RPMI8226 (cell line): ENCODE measurements at regions not wholly inside any gene's neighbourhood (a gene's known extent, or its start where the extent isn't known, plus 50 kb on each side); places are given as distances from the start of the nearest gene placed in this dataset.

Source experiments
- DNase-seq: peaks from one replicate; pipeline ENCODE4 v3.0.0-alpha.2; 2015

DNA sequence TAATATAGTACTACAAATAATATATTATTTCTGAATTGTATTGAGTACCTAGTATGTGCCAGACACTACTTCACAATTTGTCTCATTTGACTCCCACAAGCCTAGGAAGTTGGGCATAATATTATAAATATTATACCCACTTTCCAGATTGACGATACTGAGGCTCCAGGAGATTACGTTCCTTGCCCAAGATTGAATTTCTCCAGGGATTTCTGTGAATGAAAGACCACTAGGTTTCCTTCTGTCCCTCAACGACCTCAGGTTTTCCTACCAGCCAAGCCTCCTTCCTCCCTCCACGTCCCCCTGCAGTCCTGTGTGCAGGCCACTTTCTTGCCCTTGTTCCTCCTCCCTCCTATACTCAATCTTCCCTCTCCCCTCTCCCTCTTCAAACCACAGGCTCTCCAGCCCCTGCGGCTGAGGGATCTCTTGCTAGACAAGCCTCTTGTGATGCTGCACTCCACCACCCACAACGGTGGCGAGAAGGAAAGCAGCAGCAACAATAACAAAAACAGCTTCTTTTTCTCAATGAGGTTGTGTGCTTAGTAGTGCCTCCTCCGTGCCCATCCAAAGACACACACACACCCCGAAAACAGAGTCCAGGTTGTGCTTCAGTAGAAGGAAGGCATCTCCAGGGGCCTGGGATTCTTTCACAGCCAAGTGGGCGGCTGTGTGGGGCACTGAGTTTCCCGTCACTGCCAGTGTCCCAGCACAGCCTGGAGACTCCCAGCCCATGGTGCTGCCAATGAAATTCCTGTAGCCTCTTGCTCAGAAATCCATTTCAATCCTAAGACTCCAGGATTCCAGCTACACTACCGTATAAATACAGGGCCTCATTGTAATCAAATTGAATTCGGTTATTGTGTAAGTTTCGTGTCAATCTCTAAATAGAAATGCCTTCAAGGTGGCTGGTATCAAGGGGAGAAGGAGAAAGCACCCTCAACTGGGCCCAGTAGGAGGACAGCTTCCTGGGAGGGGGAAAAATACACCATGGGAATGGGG, 94.4 kb downstream of the NCR2 start:
- no peak for DNase-seq

DNA sequence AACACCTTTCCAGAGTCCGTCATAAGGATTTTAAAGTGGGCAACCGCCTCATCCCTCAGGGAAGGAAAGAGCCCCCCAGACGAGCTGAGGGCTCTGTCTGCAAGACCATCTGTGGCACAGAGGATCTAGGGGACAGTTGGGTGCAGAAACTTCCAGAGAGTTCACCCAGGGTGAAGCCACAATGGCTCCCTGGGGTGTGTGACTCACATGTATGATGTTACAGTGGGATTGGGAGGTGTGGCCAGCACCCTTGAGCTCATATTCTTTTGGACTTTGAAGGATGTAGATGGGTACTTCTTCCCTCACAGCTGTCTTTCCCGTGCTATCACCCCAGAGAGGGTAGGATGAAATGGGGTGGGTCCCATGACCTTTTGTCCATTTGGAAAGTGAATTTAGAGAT, 95.5 kb downstream of the NCR2 start:
- DNase-seq = no peak

DNA sequence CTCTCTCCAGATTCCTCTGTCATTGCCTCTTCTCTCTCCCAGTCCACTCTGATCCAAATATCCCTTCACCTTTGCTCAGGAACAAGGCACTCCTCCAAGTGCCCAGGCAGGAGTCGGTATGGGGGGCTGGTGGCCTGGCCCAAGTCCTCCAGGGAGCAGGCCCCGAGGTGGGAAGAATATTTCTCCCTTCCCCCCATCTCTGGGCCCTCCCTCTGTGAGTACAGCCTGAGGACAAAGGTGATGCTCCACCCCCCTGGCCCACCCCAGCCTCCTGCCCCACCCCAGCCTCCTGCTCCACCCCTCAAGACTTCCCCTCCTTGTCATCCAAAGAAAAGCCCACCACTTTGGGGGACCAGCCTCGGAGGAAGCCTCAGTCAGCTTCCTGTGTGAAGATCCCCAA, 96.9 kb downstream of the NCR2 start:
- no peak for DNase-seq

DNA sequence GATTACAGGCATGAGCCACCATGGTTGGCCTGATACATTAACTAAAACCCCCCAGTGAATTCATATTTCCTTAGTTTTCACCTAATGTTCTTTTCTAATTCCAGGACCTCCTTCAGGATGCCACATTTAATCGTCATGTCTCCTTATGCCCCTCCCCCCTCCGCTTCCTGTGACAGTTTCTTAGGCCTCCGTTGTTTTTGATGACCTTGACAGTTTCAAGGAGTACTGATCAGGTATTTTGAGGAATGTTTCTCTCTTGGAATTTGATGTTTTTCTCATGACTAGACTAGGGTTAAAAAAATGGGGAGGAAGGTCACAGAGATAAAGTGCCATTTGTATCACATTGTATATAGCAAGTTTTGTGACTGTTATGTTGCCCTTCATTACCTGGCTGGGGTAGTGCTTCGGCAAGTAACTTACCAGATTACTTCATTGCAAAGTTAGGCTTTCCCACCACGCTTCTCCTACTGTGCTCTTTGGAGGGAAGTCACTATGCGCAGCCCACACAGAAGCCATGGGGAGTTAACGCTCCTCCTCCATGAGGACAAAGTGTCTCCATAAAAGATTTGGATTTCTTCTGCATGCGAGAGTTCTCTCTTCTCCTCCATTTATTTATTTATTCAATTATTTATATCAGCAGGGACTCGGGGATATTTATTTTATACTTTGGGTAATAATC, 99.5 kb downstream of the NCR2 start:
- no peak for DNase-seq

DNA sequence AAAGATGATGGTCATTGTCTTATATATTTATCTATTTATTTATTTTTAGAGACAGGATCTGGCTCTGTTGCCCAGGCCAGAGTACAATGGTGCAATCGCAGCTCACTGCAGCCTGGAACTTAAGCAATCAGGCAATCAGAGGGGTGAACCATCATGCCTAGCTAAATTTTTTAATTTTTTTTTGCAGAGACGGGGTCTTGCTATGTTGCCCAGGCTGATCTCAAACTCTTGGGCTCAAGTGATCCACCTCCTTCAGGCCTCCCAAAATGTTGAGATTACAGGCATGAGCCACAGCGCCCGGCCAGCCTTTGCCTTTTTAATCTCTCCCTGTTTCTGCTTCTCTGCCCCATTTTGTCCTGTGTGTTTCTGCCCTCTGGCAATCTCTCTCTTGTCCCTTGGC, 102.2 kb downstream of the NCR2 start:
- DNase-seq = no peak

DNA sequence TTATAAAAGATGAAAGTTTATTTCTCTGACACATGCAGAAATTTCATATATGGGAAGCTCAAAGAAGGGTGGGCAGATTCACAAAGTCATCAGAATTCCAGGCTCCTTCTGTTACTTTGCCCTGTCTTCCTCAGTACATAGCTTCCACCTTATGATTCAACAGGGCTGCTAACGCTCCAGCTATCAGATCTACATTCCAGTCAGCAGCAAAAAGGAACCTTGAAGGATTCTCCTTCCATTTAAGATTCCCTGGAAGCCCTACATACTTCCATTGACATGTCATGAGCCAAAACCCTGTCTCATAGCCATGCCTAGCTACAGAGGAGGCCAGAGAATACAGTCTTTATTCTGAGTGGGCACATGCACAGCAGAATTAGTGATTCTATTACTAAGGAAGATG, 103.3 kb downstream of the NCR2 start:
- DNase-seq = no peak

DNA sequence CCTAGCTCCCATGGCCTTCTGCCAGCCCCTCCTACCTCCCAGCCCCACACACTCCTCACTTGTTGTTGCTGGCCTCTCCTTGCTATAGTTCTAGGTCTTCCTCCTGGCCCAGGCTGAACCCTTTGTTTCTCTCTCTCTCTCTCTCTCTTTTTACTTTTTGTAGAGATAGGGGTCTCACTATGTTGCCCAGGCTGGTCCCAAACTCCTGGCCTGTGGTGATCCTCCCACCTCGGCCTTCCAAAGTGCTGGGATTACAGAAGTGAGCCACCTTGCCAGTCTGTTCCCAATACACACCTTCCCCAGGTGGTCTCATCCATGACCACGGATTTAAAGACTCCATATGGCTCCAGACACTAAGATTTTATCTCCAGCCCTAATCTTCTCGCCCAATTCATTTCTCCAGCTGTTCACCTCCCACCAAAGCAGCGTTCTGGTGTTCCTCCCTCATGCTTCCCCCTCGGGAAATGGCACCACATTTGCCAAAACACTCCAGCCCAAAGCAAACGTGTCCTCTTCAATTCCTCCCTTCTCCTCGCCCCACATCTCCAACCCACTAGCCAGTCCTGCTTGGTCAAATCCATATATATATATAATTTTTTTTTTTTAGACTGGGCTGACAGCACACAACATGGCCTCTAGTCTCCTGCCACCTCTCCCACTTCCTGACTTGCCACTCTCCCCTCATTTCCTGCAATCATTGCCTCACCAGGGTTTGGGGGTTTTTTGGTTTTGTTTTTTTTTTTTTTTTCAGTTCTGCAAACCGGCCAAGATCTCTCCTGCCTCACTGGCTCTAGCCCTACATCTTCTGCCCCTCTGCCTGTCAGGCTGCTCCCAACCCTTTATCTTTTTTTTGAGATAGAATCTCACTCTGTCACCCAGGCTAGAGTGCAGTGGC, 104.4 kb downstream of the NCR2 start:
- DNase-seq = no peak

DNA sequence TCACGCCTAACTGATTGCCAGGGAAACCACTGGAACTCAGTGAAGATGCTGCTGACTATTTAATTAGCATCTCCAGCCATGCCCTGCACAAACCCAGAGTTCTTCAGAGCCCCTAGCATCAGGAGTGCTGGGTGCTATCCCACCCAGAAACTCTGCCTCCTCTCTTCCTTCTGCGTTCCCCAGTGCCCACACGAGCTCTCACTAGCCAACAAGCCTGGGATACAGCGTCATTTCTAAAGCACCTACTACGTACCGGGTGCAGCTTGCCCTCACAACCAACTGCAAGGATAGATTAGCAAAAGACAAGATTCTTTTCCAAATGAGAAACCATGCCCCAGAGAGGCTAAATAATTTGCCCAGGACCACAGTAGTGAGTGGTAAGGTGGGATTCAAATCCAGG, 105.2 kb upstream of the FOXP4 start:
- DNase-seq = no peak

DNA sequence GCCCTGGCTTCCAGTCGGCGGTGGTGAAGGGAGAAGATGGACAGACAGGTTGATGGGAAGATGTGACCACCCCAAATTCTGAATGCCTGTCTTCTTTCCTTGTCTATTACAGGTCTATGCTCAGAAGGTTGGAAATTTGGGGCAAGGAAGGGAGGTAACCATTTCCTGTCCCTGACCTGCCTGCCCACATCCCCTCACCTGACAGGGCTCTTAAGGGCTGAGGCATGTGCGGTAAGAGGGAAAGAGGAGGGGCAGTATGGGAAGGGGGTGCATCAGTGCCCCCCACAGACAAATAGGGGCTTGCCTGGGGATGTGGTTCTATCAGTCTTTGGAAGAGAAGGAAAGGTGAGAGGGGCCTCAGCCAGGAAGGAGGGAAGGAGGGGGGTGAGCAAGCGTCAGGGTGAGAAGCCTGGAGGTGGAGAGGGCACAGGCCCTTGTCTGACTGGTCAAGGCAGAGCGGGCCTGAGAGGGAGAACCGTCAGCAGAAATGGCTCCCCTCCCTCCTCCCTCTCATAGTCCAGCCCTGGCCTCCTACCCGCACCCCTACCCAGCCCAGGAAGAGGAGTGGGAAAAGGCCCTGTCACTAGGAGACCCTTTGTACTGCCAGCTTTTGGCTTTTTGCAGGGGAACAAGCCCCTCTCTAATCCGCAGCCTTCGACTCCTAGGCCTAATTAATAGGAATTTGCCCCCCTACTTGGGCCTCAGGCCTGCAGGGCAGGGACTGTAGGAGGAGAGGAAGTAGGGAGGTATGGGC, 104.4 kb upstream of the FOXP4 start:
- no peak for DNase-seq

DNA sequence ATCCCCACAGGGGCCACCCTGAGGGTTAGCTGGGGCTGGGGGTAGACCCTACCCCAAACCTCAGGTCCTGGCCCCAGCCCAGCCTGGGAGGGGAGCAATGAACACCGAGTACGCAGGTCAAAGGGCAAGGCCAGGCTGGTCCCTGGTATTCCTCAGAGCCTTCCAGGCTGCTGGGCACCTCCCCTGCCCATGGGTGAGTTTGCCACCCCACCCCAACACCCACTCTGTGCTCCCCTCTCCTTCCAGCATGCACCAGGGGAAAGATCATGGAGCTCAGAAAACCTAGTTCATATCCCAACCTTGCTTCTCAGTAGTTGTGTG, 103.9 kb upstream of the FOXP4 start:
- no peak for DNase-seq

DNA sequence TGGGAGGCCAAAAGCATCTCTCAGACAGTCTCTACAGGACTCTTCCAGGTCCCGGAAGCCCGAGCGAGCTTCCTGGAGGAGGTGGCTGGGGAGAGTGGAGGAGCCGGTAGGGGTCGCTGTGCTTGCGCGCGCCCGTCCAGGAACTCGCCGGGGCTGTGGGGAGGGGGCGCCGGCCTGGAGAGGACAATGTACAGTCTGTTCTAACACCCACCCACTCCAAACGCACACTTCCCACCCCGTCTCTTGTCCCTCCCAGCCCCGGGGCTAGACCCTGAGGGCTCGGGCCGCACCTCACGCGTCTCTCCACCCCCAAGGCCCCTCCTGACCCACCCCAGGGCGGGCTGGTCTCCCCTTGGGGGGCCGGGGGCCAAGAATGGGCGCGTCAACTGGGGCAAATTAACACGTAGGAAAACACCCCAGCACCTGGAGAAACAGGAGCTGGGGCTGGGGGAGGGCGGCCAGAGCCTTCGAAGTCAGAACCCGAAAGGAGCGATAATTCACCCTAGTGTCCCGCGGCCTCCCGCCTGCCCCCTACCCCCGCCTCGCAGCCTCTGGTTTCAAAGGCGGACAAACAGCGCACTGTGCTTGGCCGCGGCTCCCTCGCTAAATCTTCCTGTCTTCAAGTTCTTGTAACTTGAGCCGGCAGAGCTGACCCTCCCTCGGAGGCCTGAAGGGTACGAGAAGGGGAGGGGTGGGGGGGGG, 103.2 kb upstream of the FOXP4 start:
- no peak for DNase-seq

DNA sequence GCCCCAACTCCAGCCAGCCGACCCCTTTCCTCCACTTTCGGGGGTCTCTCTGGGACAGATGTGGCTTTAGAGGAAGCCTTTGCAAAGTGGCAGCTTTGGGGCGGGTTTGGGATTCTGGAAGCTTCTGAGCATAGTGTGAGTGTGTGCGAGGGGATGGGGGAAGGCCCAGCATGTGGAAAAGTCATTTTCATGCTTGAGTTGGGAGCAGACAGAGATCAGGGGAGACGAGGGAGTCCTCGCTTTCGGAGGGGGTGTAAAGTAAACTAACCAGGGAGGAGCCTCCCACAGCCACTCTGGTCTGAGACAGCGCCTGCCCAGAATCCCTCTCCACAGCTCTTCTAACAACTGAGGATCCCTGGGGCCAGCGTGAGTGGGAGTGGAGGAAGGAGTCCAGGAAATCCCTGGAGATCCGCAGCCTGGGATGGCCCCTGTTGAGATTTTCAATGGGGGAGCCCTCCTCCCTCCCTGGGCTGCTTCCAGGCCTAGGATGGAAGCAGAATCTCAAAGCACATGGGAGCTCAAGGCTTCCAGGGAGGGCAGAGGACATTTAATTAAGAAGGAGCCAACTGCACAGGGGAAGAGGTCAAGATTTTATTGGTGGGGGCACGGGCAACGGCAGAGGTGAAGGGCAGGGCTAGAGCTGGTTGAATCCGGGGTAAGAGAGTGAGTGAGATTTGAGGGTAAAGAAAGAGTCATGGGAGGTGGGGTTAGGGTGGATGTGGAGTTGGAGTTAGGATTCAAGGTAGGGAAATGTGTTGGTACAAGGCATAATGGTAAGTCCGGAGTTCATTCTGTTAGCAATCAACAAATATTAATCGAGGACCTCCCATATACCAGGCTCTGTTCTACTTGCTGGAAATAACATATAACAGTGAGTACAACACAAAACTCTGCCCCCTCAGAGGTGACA, 102.3 kb upstream of the FOXP4 start:
- no peak for DNase-seq

DNA sequence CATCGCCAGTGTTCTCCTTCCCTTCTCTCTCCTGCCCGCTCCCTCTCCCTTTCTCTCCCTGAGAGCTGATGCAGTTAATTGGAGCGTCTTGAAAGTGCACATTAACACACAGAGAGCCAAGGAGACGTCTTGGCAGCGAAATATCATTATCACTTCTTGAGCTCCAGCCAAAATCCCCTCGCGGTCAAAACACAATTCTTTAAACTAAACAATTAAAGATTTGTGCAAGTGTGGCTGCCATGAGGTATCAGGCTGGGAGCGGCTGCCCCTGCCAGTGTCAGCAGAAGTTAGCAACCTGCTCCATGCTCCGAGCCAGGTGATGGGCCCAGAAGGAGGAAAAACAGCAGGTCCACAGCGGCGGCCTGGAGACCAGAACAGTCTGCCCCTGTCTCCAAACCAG, 100.9 kb upstream of the FOXP4 start:
- DNase-seq = no peak

DNA sequence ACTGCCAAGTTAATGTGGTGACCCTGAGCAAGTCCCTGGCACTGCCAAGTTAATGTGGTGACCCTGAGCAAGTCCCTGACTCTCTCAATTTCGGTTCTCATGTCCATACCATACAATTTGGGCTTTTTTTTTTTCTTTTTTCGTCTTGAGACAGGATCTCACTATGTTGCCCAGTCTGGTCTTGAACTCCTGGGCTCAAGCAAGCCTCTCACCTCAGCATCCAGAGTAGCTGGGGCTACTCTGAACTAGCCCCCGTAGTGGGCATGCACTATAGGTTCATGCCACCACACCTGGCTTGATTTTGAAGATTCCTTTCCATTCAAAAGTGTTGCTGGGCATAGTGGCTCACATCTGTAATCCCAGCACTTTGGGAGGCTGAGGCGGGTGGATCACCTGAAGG, 100.0 kb upstream of the FOXP4 start:
- no peak for DNase-seq

DNA sequence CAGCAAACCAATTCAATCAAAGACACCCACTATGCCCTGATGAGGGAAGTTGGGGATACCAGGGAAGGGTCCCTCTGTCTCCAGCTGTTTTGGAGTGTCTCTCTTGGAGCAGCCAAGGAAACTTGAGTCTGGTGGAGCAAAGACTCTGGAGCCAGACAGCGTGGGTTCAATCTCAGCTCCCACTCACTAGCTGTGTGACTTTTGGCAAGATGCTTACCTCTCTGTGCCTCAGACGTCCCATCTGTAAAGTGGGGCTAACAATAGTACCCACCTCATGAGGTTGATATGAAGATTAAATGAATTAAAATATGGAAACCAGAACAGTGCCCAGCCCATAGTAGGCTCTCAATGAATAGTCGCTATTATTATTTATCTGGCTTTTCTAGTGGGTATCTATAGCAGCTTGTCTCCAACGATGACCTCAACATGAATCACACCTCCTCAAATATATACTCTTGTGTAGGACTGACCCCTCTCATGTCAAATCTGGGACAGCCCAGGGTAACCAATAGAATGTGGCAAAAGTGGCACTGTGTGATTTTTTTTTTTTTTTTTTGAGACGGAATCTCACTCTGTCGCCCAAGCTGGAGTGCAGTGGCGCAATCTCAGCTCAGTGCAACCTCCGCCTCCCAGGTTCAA, 99.2 kb upstream of the FOXP4 start:
- no peak for DNase-seq

DNA sequence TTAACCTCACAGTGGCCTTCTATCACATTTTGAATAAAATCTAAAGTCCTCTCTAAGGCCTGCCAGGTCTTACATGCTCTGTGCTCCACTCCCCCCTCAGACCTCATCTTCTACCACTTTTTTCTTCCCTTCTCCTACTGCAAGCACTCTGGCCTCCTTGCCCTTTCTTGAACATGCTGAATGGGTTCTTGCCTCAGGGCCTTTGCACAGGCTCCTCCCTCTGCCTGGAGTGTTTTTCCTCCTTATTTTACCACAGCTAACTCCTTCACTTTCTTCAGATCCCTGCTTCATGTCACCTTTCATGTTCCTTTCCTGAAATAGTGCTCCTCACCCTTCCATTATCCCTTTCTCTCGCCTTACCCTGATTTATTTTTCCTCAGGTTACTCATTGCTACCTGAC, 97.9 kb upstream of the FOXP4 start:
- no peak for DNase-seq

DNA sequence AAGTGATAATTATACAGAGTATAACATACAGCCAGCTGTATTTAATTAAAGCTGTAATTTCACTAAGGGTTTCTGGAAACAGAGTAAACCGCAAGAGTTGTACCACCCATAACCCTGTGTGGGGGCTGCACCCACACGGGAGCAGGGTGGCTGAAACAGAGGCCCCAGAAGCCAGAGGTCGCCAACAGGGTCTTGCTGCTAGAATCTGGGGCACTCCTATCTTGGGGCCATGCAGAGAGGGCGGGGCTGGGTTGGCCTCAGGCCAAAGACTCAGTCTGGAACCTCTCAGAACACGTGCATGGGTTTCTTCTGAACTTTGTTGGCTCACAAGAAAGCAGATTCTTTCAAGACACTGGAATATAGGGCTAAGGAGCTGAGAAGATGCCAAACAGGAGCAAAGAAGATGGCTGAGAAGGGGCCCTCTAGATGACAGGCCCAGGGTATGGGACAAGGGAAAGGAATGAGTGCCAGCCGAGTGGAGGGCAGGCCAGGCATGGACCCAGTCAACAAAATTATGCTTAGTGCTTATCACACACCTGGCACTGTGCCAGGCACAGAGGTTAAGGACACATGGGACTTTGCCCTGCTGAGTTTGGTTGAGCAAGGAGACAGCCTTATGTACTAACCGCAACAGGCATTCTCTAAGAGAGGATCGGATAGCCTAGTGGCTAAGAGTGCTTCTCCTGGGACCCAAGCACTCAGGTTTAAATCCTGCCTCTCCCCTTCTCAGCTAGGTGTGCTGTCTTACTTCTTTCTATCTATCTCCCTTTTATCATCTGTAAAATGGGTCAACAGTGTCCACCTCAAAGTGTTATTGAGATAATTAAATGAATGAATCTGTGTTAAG, 96.6 kb upstream of the FOXP4 start:
- peak; percentile 56 for DNase-seq

DNA sequence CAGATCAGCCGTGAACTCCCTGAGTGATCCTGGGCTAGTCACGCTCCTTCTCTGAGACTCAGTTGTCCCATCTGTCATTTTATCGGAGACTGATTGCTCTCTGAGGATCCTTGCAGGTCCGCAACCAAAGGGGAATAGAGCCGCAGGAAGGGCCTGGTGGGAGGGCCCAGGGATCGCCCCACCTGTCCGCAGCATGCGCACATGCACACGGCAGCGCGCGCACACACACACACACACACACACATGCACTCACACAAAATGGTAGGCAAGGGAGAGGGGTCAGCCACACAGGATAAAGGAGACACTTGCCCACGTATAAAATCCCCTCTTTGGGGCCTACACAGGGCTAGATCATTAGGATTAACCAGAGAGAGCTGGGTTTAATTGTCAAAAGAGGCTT, 95.6 kb upstream of the FOXP4 start:
- DNase-seq = no peak

DNA sequence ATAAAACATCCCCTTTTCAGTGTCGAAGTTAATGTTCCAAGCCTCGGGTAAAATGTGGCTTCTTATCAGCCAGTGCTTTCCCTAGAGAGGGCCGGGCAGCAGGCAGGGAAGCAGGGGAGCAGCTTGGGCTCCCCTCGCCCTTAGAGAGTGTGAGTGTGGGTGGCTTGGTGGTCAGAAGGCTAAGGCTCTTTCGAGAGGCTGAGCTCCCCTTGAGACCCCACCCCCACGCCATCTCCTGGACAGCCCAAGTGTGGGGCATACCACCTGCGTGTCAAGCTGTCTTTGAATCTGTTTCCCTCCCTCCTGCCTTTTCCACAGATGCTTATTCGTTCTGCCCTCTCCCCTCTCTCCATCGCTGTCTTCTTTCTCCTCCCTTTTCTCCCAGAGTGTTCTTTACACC, 95.1 kb upstream of the FOXP4 start:
- no peak for DNase-seq
